ENCODE measurements at regions not wholly inside any gene's neighbourhood (a gene's known extent, or its start where the extent isn't known, plus 50 kb on each side); places are given as distances from the start of the nearest gene placed in this dataset.

DNA sequence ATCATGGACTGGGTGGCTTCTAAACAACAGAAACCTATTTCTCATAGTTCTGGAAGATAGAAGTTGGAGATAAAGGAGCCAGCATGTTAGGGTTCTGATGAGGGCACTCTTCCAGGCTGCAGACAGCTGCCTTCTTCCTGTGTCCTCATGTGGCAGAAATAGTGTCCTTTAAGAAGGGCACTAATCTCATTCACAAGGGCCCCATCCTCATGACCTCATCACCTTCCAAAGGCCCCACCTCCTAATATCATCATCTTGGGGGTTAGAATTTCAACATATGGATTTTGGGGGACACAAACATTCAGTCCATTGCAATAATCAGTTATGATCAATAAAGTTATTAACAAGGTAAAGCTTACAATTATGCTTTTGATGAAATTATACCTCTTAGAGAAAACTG lies 130.8 kb upstream of the SLC22A23 start:
- no peak for DNase-seq

DNA sequence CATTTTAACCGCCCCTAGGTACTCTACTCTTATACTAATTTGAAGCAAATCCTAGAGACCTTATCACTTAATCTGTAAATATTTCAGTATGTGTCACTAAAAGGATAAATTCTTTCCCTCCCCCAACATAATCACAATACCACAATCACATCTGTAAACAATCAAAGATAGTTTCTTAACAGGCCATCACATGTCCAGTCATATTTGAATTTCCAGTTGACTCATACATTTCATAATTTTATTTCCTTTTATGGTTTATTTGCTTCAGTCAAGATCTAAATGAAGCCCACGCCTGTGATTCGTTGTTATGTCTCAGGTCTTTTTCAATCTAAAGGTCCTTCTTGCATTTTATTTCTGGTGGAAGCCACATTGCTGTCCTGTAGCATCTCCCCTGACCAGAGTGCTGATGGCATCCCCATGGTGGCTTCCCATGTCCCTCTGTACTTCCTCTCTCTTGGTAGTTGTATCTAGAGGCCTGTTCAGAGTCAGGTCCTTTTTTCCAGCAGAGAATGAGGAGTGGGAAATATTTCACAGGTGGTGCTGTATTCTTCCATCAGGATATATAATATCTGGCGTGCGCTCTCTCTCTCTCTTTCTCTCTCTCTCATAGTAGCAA lies 128.6 kb upstream of the SLC22A23 start:
- no peak for DNase-seq

DNA sequence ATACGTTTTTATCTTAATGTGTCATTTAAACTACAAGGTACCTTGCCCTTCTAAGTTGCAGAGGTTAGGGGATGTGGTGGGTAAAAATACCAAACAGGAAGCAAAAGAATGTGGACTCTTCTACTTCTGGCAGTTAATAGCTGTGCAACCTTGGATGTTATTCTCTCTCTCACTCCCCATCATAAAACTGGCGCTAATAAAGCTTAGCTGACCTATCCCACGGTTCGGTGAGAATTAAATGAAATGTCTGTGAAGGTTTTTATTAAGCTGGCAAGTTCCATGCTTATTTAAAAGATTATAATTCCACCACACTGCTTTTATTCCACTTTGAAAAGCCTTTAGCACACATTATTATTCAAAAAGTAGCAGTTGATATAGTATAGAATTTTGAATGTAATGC lies 127.8 kb upstream of the SLC22A23 start:
- DNase-seq: no peak

DNA sequence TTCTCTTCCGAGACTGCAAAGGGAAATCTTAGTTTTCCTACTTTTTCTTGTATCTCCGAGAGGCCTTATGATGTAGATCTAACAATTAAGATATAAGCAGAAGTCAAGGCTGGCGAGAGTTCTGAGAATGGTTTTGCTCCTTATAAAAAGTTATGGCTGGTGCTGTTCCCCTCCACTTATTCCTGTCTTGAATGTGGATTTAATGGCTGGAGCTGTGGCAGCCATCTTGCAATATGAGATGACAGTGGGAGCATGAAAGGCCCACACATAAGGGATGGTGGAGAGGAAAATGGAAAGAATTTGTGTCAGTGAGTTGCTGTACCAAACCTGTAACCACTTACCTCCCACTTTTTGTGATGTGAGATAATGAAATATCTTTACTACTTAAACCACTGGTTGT lies 124.6 kb upstream of the SLC22A23 start:
- DNase-seq: no peak

DNA sequence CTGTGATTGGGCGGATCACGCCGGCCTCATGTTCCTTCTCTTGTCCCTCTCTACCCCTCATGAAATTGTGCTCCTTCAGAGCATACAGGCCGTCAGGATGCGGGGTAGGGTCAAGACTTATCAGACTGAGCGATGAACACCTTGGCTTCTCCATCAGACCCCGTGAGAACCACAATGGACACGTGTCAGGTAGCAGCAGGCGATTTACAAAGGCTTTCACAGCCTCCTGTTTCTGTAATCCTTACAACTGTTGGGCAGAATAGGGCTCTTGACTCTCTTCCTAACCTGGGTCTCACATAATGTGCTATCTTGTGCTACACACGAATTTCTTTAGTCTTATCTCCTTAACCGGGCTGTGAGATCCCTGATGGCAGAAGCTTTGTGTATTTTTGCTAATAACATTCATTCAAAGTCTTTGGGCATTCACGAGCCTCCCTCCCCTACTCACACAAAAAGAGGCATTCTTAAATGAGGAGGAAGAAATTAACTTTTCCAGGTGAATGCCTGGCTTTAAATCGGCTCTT lies 122.9 kb upstream of the SLC22A23 start:
- no peak for DNase-seq

DNA sequence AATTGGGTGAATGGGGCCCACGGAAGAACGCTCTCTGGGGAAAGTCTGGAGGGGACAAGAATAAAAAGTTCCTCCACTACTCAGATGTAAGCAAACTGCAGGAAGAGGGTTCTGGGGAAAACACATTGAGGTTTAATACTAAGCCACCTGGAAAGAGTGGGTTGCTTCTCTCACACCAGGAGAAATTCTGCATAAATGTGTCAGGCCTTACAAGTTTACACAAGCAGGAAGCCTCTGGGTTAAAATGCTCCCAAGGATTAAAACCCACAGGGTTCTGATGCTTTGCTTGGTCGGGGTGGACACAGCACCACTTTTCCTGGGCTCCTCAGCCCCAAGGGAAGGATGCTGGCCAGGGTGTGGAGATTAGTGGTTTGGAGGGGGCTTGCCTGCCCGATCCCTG lies 122.1 kb upstream of the SLC22A23 start:
- DNase-seq: no peak

DNA sequence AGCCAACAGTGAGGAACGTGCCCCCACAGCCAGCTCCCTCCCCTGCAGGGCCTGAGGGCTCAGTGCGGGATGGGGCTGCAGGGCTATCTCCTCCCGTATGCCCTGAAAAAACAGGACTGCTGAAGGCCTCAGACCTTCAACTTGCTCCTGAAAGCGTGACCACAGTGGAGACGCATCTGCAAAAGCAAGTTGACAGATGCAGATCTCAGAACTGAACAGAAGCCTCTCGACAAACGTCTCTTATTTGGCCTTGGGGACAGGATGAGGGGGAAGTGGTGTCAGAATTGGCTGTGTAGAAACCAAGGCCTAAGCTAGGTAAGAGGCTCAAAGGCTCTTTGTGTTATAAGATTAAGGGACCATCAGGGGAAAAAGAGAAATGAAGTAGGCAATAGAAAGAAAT lies 120.7 kb upstream of the SLC22A23 start:
- no peak for DNase-seq

DNA sequence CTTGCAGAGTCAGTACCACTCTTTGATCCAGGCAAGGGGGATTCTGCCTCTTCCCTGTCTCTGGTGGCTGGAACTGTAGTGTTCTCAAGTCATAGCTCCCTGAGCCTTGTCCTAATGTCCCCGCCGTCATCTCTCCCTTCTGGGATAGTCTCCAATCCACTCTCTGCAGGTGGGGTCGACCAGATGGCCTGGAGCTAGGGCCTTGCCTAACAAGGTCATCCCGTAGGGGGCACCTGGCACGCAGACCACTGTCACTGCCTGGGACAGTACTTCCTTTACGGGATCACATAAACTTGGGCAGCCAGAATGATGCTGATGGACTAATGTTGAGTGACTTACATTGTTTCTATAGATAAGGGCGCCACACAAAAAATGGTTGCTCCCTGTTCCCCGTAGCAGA lies 118.9 kb upstream of the SLC22A23 start:
- no peak for DNase-seq

DNA sequence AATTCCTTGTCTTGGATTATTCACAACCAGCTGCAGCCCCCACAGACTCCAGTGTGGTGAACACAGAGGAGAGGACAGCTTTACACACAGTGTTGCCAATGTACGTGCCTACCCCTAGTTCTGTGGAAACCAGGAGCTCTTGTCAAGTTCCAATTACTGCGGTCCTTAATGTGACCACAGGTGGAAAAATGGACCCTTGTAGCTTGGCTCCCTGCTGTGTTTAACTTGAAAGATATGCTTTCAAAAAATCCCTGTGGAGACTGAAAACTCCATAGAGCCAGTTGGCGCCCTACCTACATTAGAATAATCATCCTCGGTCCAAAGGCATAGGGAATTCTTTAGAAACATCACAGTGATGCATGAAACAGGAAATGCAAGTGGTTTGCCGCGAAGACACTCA lies 118.3 kb upstream of the SLC22A23 start:
- DNase-seq: no peak

DNA sequence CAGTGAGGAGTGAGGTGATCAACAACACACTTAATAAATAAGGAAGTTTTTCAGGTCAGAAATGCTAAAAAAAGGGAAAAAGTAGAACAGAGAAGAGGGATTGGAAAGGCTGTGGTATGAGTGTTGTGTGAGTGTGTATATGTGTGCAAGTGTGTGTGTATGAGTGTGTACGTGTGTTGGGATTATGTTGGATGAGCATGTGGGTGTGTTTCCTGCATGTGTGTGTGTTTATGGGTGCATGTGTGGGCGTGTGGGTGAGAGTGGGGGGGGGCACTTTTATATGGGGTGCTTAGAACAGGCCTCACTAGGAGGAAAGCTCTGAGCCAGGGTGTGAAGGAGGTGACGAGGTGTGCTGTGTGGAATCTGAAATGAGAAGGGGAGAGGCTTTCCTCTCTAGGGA lies 116.8 kb upstream of the SLC22A23 start:
- DNase-seq: no peak

DNA sequence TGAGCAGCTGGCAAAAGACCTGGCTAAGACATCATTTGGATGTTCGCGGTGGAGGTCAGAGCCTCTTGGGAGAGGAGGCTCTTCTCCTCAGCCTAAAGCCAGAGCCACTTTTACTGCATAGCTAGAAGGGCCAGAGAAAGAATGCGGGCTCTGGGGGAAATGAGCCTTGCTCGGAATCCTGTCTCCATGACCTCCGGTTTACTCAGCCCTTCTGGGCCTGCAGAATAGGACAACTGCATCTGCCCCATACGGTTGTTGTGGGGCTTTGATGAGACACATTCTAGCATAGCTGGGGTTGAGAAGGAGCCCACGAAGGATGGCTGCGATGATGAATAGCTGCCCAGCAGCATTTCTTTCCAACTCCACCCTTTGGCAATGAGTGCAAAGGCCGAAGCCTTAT lies 115.0 kb upstream of the SLC22A23 start:
- no peak for DNase-seq

DNA sequence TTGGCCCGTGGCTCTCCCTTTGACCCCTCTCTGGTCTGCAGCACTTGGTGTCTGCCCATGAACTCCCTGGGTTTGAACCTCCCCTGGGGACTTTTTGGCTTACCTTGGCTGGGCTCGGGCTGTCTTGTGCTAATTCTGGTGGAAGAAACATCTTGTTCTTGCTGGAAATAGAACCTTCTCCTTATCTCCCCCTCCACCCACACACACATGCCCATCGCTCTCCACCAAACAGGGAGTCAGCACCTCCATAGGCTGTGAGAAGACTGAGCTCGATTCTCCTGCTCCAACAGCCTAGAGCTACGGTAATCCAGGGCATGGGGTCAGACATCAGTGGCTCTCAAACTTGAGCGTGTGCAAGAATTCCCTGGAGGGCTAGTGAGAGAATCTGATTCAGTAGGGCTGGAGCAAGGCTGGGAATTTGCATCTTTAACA lies 114.4 kb upstream of the SLC22A23 start:
- no peak for DNase-seq

DNA sequence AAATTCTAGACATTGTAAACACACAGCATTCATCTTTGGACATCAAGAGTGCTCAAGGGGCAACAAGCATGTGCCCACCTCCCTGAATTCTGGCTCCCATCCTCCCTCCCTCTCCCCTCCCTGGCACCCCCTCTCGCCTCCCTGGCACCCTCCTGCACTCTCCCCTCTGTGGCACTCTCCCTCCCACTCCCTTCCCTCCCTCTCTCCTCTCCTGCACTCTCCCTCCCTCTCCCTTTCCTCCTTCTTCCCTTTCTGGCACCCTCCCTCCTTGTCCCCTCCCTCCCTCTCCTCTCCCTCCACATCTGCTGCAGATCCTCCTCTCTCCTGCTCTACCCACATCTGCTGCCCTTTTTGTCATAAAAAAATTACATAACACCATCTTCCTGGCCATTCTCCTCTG lies 113.0 kb upstream of the SLC22A23 start:
- DNase-seq: no peak

DNA sequence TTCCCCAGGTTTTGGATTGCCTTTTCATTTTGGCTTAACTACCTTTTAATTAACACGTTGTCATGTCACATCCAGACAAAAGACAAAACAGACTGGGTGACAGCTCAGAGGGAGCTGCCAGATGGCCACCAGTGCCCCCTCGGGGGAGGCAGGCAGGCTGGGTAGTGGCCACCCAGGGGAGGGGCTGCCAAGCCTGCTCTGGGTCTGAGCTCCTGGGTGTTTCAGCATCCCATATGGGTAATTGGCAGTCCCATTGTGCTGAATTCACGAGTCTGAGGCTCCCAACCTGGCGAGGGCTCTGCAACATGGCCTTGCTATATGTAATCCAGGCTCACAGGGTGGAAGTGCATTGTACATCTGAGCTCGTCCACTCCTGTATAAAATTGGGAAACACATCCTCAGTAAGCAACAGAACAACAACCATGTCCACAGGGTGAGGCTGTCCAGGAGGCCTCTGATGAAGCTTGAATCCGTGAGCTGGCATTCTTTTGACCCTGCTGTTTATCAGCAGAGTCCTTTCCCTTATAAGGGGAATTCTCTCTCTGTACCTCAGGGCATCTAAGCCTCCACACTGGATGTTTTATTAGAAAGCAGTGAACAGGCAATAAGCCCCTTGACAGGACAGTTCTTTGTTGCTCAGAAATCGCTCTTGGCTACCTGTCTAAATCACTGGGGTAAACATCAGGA lies 111.7 kb upstream of the SLC22A23 start:
- DNase-seq: no peak

DNA sequence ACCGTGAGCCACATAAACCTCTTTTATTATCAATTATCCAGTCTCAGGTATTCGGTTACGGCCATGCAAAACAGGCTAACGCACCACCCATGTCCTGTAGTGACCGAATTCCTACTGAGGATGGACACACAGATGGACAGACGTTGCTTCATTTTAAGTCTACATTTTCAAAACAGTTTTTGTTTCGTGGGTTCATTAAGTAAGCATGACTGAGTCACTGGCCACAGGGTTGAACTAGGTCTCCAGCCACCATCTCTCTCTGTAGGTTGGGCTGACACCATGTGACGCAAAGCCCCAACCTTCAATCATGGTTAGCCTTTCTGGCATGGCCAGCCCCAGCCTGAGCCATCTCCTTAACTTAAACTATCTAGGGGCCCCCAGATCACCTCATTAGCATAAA lies 110.0 kb upstream of the SLC22A23 start:
- no peak for DNase-seq

DNA sequence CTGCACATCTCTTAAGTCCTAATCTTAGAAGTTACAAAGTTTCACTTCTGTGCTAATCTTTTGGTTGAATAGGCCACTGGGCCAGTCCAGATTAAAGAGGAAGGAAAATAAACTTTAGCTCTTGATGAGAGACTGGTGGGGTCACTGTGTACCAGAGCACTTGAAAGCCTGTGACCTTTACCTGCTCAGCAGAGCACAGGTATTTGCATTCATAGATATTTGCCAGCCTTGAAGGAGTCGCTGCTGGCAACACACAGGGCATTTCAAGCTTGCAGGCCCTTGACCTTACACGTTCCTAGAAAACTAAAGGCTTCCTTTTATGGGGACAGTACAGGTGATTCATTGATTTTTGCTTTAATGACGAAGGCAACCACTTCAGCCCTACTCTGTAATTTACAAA lies 108.4 kb upstream of the SLC22A23 start:
- DNase-seq: no peak

DNA sequence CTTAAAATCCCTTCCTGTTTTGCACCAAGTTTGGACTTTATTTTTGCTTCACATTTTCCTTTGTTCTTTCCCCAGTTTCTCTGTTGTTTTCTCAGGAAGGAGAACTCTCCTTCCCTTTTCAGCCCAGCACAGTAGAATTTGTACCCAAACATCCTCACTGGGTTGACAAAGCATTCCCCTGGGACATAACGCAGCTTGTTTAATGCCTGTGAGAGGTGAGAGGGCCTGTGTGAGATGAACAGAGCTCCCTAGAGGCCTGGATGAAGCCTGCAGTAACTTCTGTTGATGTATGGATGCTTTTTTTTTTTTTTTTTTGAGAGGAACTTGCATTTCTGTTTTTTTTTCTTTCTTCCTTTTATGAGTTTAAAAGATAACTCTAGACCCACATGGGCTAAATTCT lies 104.9 kb upstream of the SLC22A23 start:
- peak; percentile 11 for DNase-seq

DNA sequence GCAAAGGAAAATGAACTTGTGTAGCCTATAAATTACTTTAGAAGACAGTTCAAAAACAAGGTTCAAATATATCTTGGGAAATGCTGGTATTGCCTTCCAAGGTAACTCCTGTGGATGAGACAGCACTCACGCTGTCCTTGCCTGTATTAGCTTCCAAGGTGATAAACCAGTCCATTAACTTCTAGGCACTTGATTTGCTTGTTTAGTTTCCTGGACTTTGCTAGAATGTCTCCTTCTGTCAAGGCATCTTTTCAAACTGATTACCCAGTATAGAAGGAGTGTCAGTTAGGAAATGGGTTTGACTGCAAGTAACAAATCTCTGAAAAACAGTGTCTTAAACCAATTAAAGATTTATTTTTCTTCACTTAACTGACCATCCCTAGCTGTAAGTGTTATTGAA lies 103.4 kb upstream of the SLC22A23 start:
- DNase-seq: no peak

DNA sequence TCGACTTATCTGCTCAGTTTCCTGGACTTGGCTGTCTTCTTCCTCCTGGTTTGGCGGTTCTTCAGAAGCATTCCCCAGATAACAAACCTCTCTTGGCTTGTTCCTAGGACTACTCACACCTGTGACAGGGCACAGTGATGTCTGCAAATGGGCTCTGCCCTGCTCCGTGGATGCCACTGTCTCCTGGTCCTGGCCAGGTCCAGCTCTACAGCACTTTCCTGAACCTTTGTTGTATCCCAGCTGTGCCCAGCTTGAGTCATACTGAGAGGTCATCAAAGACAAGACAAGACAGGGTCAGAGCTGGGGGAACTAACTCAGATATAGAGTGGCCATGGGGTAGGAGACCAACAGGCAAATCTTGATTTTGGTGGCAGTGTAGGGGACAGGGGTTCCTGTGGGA lies 102.7 kb upstream of the SLC22A23 start:
- no peak for DNase-seq

DNA sequence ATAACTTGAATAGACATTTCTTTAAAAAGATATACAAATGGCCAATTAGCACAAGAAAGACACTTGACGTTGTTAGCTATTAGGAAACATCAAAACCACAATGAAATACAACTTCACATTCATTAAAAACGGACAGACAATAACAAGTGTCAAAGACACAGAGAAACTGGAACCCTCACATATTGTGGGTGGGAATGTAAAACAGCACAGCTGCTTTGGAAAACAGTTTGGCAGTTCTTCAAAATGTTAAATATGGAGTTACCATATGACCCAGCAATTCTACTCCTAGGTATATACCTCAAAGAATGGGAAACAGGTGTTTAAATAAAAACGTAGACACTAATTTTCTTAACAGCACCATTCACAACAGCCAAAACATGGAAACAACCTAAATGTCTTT lies 100.5 kb upstream of the SLC22A23 start:
- peak; percentile 35 for DNase-seq

DNA sequence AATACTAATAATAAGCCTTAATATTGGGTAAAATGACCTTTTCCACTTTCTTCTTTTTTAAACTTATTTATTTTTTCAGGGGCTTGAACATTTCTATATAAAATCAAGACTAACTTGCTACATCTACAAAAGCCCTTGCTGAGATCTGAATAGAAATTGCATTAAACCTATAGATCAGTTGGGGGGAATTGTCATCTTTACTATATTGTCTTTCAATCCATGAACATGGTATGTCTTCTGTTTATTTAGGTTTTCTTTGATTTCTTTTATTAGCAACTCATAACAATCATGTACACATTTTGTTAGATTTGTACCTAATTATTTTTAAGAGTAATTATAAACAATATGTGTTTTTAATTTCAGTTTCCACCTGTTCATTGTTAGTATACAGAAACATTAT lies 96.4 kb upstream of the SLC22A23 start:
- DNase-seq: no peak

DNA sequence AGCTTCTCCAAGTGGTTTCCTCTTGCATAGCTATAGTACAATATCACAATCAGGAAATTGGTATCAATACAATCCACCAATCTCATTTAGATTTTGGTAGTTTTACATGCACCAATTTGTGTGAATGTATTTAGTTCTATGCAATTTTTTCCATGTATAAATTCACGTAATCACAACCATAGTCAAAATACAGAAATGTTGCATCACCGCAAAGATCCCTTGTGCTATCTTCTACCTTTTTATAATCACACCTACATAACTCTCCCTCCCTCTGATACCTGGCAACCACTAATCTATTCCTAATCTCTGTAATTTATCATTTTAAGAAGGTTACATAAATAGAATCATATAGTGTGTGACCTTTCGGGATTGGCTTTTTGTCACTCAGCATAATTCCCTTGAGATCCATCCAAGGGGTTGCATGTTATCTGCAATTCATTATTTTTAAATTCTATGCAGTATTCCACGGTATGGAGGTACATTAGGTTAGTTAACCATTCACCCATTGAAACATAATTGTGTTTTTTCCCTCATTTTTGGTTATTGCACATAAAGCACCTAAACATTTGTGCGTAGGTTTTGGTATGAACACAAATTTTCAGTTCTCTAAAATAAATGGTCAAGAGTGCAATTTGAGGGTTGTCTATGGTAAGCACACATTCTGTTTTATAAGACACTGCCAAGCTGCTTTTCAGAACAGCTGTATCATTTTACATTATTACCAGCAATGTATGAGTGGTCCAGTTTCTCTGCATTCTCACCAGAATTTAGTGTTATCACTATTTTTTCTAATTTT lies 95.1 kb upstream of the SLC22A23 start:
- DNase-seq: no peak

DNA sequence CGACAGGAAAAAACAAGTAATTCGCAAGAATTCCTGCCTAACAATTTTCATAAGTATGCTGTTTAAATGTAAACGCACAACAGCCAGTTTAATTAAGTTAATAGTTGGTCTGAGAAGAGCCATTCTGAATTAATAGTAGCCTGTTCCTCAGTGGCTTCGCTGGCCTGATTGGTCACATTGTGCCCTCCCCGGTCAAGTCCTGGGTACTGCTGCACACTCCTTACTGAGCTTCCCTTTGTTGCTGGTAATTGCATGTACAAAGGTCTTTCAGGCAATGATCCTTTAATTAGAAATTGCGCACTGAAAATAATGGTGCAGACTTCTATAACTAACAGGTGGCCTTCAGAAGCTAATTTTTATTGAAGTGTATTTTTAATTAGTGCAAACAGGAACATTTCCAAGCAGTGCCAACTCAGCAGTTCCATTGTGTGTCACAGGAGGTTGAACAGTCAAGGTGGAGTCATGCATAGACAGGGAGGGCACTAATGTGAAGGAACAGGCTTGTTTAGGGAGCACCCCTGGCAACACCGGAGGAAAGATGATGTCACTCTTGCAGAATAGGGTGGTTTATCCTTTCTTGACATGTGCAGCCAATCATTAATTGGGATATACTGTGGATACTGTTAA lies 92.6 kb upstream of the SLC22A23 start:
- no peak for DNase-seq
